ENCODE measurements at regions not wholly inside any gene's neighbourhood (a gene's known extent, or its start where the extent isn't known, plus 50 kb on each side); places are given as distances from the start of the nearest gene placed in this dataset.

DNA sequence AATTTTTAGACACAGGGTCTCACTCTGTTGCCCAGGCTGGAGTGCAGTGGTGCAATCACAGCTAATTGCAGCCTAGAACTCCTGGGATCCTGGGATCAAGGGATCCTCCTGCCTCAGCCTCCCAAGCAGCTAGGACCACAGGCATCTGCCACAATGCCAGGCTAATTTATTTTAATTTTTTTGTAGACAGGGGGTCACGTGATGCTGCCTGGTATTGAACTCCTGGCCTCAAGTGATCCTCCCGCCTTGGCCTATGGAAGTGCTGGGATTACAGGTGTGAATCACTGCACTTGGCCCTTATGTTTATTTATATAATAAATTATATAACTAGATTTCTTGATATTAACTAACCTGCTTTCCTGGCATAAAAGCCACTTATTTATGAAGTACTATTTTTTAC, 1081.7 kb upstream of the FANCL start:
- no peaks in the 10 kb centered on the region for H3K27me3 ChIP-seq
- H3K27ac ChIP-seq, result no peak overlapping the region
- 61% methylated on average over 2 of the region's 2 CpGs for WGBS
- H3K4me1 ChIP-seq, result no peaks in the 10 kb centered on the region
- H3K36me3 ChIP-seq, result no peaks in the 10 kb centered on the region
- no peak for DNase-seq (ENCODE audit: low spot score in 2 of 2)
- H3K9me3 ChIP-seq, result peaks cover 3% of the 10 kb centered on the region
- TF ChIP-seq POLR2AphosphoS5 (IDR thresholded peaks at IDR 0.05) (no peak), EP300 (IDR thresholded peaks at IDR 0.05) (no peak), CTCF (IDR thresholded peaks at IDR 0.05) (no peak), POLR2A (IDR thresholded peaks at IDR 0.05) (no peak)
- no peak overlapping the region for H3K4me3 ChIP-seq

DNA sequence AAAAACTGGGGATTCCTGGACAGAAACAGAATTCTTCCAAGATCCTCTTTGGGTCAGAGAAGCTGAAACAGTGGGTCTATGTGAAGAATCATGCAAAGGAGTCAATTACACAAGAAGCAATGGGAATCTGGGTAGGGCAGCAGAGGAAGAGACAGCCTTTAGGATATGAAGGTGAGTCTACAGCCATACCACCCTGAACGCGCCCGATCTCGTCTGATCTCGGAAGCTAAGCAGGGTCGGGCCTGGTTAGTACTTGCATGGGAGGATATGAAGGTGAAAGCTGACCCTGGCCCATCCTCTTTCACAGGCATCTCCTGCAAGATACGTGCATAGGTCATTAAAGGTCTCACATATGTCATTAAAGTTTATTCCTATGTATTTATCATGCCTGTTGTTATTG, 1080.9 kb upstream of the FANCL start:
- Histone ChIP-seq H3K4me3 (no peak overlapping the region), H3K27me3 (no peaks in the 10 kb centered on the region), H3K4me1 (no peaks in the 10 kb centered on the region), H3K36me3 (no peaks in the 10 kb centered on the region), H3K27ac (no peak overlapping the region), H3K9me3 (peaks cover 3% of the 10 kb centered on the region)
- TF ChIP-seq EP300 (IDR thresholded peaks at IDR 0.05) (no peak), CTCF (IDR thresholded peaks at IDR 0.05) (no peak), POLR2AphosphoS5 (IDR thresholded peaks at IDR 0.05) (no peak), POLR2A (IDR thresholded peaks at IDR 0.05) (no peak)
- WGBS, result 85% methylated on average over 7 of the region's 7 CpGs
- no peak for DNase-seq (ENCODE audit: low spot score in 2 of 2)

- H3K4me1 ChIP-seq, result no peaks in the 10 kb centered on the region
- 81% methylated on average over 16 of the region's 16 CpGs for WGBS
- no peaks in the 10 kb centered on the region for H3K36me3 ChIP-seq
- no peaks in the 10 kb centered on the region for H3K9me3 ChIP-seq
- H3K27me3 ChIP-seq, result no peaks in the 10 kb centered on the region
- no peak for DNase-seq (ENCODE audit: low spot score in 2 of 2)
- TF ChIP-seq POLR2AphosphoS5 (IDR thresholded peaks at IDR 0.05) (no peak), POLR2A (IDR thresholded peaks at IDR 0.05) (no peak), CTCF (IDR thresholded peaks at IDR 0.05) (no peak), EP300 (IDR thresholded peaks at IDR 0.05) (no peak)
- H3K4me3 ChIP-seq, result no peak overlapping the region
- no peak overlapping the region for H3K27ac ChIP-seq
Measured at GRCh38 chr2:59314031-59314766, 1073.1 kb upstream of the FANCL start.

DNA sequence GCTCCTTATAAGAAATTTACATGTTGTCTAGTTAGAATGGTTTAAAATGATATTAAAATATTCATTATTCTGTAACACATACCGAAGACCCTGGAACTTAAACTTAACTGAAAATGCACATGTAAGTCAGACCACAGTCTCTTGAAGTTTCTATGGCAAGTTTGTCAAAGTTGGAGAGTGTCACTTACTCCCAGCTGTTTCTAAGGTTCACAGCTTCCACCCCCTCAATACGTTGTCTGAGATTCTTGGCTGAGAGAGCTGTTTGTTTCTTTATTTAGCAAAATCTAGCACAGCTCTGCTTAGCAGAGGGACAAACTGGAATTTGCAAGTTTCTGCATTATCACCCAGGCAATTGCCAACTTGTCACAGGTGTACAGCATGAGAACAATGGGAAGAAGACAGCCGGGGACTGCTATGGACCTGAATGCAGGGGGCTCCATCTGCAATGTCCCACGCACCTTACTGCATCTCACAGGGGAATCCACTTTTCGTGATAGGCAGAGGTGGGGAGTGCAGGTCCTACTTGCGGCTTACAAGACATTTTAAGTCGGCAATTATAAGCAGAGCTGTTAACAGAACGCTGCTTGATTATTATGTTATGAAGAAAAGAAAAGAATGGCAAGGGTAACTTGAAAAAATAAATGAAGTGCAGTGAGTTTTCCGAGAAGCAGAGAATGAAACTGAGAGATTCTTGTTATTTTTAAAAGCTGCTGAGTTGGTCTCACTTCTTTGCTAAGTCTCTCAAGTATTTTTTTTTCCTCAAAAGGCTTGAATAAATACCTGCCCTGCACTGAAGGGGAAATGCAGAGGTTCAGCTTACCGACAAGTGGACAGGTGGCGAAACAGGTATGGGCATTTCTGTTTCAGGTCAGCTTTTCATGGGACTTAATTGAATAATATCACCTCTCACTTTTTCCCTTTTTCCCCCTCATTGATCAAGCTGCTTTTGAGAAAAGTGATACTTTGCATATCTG, 1072.1 kb upstream of the FANCL start:
- Histone ChIP-seq H3K9me3 (no peaks in the 10 kb centered on the region), H3K4me3 (no peak overlapping the region), H3K27me3 (no peaks in the 10 kb centered on the region), H3K4me1 (no peaks in the 10 kb centered on the region), H3K36me3 (no peaks in the 10 kb centered on the region), H3K27ac (no peak overlapping the region)
- DNase-seq (ENCODE audit: low spot score in 2 of 2), result no peak
- WGBS, result 75% methylated on average over 11 of the region's 11 CpGs
- TF ChIP-seq POLR2AphosphoS5 (IDR thresholded peaks at IDR 0.05) (no peak), POLR2A (IDR thresholded peaks at IDR 0.05) (no peak), CTCF (IDR thresholded peaks at IDR 0.05) (no peak), EP300 (IDR thresholded peaks at IDR 0.05) (no peak)

DNA sequence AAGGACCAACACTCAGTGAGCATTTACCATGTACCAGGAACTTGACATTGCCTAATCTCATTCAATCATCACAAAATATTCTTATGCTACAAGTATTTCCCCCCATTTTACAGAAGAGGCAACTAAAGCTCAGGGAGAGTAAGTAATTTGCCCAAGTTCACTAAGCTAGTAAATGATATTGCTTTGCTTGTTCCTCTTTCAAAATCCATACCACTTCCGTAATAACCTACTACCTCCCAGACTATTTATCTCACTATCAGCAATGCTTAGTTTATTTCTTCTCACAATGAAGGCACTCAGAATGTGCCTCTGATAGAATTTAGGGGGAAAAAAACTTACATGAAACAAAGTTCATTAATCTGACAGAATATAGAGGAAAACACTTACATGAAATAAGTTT, 1070.9 kb upstream of the FANCL start:
- DNase-seq (ENCODE audit: low spot score in 2 of 2), result no peak
- Histone ChIP-seq H3K4me3 (no peak overlapping the region), H3K4me1 (no peaks in the 10 kb centered on the region), H3K27me3 (no peaks in the 10 kb centered on the region), H3K27ac (no peak overlapping the region), H3K36me3 (no peaks in the 10 kb centered on the region), H3K9me3 (no peaks in the 10 kb centered on the region)
- WGBS, result 81% methylated on average over 1 of the region's 1 CpG
- TF ChIP-seq POLR2A (IDR thresholded peaks at IDR 0.05) (no peak), POLR2AphosphoS5 (IDR thresholded peaks at IDR 0.05) (no peak), CTCF (IDR thresholded peaks at IDR 0.05) (no peak), EP300 (IDR thresholded peaks at IDR 0.05) (no peak)
